NCI-H226 (cell line): ENCODE measurements at regions not wholly inside any gene's neighbourhood (a gene's known extent, or its start where the extent isn't known, plus 50 kb on each side); places are given as distances from the start of the nearest gene placed in this dataset.

Experiments used
- DNase-seq: peaks from one replicate; pipeline ENCODE4 v3.0.0-alpha.2; 2015

- no peak for DNase-seq
Observed at GRCh38 chr5:60243713-60244112, 350.2 kb upstream of the PDE4D start.

GRCh38 chr5:60232036-60232795 is 338.7 kb upstream of the PDE4D start:
- DNase-seq = no peak

- DNase-seq = no peak
Observed at GRCh38 chr5:60230456-60230855, 336.9 kb upstream of the PDE4D start.

GRCh38 chr5:60229691-60230185 is 336.2 kb upstream of the PDE4D start:
- DNase-seq = no peak

- no peak for DNase-seq
Observed at GRCh38 chr5:60228676-60229075, 335.1 kb upstream of the PDE4D start.

- DNase-seq = no peak
Observed at GRCh38 chr5:60226128-60226527, 332.6 kb upstream of the PDE4D start.

- no peak for DNase-seq
Observed at GRCh38 chr5:60223342-60223741, 329.8 kb upstream of the PDE4D start.

- no peak for DNase-seq
Observed at GRCh38 chr5:60219921-60220320, 326.4 kb upstream of the PDE4D start.

GRCh38 chr5:60210810-60211209 is 317.3 kb upstream of the PDE4D start:
- DNase-seq = no peak

- no peak for DNase-seq
Observed at GRCh38 chr5:60209146-60209840, 315.8 kb upstream of the PDE4D start.

GRCh38 chr5:60208716-60209115 is 315.2 kb upstream of the PDE4D start:
- no peak for DNase-seq

- no peak for DNase-seq
Observed at GRCh38 chr5:60207040-60207439, 313.5 kb upstream of the PDE4D start.

- no peak for DNase-seq
Observed at GRCh38 chr5:60206234-60206633, 312.7 kb upstream of the PDE4D start.

GRCh38 chr5:60205071-60205470 is 311.5 kb upstream of the PDE4D start:
- no peak for DNase-seq

GRCh38 chr5:60196385-60197113 is 303.0 kb upstream of the PDE4D start:
- DNase-seq = peak; percentile 53

- no peak for DNase-seq
Observed at GRCh38 chr5:60195551-60195950, 302.0 kb upstream of the PDE4D start.

GRCh38 chr5:60195083-60195482 is 301.6 kb upstream of the PDE4D start:
- no peak for DNase-seq

- no peak for DNase-seq
Observed at GRCh38 chr5:60185231-60186099, 291.9 kb upstream of the PDE4D start.

GRCh38 chr5:60184606-60185005 is 291.1 kb upstream of the PDE4D start:
- DNase-seq = no peak

- DNase-seq = no peak
Observed at GRCh38 chr5:60183881-60184280, 290.4 kb upstream of the PDE4D start.

- DNase-seq = no peak
Observed at GRCh38 chr5:60178101-60178500, 284.6 kb upstream of the PDE4D start.

GRCh38 chr5:60177596-60177995 is 284.1 kb upstream of the PDE4D start:
- DNase-seq = no peak

GRCh38 chr5:60173667-60174066 is 280.1 kb upstream of the PDE4D start:
- no peak for DNase-seq
